HG03558 (cell line): ENCODE measurements at regions not wholly inside any gene's neighbourhood (a gene's known extent, or its start where the extent isn't known, plus 50 kb on each side); places are given as distances from the start of the nearest gene placed in this dataset.

ENCODE experiments used
- ATAC-seq: cut with Tn5 transposase; IDR thresholded peaks from one replicate; pipeline ENCODE4 v1.9.1; 2021; ENCODE audit warnings: moderate number of reproducible peaks; ENCODE audit not compliant: unreplicated experiment; ENCODE audit errors: extremely low read depth

DNA sequence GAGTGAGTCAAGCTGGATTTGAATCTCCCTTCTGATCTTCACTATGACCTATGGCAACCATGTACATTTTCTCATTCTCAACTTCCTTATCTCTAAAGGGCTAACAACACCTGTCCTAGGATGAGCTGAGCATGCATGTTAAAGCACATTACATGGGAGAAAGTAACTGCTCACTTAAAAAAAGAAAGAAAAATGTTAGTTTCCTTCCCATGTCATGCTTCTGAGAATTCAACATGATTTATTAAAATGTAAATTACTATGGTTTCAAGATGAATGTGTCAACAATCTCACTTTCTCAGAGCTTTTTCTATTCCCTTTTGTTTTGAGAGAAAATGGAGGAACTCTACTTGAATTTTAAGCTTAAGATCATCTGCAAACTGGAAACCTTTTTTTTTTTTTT, 295.3 kb downstream of the SKIDA1 start:
- no peak for ATAC-seq

DNA sequence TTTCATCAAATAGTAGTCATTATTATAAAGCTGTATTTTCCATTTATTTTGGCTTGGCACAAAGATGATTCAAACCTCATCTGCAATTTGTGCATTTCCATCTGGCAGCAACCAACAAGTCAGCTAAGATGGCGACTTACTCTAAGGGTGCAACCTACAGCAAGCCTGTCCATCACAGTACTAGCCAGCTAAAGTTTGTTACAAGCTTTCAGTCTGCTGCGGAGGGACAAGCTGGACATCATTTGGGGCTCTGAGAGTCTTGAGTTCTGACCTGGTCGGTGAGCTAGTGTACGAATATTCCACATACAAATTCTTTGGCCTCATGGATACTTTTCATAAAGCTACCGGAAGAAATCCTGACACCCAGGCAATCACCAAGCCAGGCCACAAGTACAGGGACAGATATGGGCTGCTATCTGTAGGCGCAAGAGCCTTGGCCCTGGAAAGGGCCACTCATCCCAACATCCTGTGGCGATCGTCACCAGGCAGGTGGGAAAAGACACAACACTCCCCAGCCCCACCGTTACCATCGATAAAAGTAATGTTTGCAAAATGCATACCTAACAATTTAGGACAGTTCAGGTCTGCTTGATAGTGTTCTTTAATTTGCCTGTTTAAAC, 307.6 kb downstream of the SKIDA1 start:
- ATAC-seq: no peak

DNA sequence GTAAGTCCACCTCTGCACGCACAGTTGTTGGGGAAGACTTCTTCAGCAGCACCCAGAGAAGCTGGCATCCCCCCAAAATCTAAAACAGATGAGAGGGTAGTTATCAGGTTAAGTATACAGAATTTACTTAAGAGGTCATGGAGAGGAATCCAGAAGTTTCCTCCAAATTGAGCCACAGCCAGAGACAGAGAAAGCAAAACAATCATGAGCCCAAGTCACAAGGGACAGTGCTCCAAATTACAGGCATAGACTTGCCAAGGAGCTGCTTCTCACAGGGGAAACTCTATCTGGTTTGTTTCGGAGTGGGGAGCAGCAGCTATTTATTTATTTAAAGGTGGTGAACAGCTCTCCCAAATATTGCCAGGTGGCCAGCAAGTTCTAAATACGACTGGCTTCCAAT, 308.4 kb downstream of the SKIDA1 start:
- no peak for ATAC-seq

DNA sequence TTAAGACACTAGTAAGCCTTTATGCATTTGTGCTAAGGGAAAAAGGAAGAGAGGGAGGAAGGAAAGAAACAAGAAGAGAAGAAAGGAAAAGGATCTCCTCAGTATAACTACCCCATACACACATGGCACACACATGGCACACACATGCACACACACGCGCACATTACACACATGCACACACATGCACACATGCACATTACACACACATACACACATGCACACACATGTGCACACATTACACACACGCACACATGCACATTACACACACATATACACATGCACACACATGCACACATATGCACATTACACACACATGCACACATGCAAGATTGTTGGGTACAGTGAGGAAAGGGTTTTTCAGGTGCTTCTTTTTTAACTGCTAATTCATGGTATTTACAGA, 311.2 kb downstream of the SKIDA1 start:
- no peak for ATAC-seq

DNA sequence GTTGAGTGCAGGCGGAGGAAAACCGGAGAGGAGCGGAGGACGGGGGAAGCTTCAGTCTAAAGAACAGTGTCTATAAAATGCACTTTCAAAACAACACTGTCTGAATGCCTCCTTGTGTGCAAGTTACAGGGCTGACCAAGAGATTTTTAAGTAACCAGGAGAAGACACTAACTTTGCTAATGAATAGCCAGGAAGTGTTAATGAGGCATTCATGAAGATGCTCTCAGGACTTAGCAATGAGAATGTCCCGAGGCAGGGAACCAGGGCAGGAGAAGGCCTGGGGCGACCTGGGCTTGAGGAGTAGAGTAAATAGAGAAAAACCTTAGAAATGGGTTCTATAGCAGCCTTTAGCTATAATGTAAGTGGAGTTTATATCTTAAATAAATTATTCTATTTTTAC, 312.1 kb downstream of the SKIDA1 start:
- no peak for ATAC-seq

DNA sequence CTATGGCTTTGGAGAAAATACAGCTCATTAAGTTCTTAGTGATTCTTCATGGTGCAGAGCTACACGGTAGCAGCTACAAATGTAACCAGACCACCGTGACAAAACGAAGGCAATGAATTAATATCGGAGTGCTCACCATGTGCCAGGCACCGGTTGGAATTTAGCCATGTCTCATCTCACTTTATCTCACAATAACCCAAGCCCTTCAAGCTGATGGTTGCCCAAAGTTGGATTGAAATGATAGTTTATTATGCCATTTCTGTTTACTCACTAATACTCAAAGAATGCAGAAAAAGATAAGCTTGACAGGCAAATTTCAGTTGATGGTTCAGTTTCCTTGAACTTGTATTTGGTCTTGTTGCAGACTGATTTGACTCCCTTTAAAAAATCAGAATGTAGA, 312.6 kb downstream of the SKIDA1 start:
- ATAC-seq: no peak

DNA sequence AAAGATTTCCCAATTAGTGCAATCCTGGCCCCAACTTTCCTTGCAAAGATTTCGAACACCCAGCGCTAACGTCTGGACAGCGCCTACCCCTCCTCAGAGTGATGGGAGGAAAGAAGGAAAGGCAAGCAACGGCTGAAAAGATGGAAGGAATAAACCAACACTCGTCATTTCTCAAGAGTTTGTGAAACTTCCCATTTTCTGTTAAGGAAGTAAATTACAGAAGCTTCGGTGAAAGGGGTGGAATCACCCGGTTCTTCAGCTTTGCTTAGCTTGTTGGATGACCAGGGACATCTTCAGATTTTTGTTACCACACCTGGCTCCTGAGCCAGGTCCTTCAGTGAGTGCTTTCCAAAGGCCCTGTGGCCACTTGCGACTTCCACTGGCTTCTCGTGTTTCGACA, 313.1 kb downstream of the SKIDA1 start:
- no peak for ATAC-seq

DNA sequence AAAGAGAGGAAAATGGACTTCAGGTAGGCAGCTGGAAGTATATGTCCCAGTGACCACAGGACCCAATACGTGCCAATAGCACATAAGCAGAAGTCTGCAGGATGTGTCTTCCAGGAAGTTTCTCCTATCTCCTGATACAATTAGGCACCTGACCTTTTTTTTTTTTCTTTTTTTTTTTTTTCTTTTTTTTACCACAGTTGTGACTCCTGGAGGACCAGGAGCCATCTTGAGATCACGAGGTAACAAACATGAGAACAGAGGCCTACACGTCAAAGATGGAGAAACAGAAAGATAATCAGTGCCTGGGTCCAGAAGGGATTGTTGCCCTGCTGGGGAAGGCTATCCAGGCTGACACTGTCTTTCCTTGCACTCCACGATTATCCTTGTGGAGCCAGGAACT, 312.4 kb upstream of the NEBL start:
- ATAC-seq: no peak

DNA sequence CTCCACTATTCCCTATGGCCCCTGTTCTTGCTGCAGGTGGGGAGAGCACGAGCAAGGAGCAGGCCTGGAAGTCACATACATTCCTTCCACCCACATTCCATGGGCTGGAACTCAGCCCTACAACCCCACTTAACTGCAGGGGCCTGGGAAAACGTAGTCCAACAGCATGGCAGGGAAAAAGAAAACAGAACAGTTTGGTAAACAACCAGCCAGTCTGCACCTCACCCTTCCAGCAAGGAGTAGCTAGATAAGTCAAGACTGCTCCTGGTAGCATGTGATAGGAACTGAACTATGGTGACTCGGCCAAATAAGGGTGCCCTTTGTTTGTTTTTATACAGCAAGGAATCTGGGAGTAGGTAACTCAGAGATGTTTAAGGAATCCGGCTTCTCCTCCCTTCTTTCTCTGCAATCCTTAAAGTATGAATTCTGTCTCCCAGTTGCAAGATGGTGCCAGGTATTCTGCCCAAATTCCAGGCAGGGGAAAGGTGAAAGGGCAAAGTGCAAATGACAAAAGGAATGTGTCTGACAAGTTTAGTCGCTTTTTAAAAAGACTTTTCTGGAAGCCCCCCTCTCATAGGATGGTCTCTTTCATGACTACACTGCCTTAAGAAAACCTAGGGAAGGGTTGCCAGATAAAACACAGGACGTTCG, 311.7 kb upstream of the NEBL start:
- ATAC-seq: no peak

DNA sequence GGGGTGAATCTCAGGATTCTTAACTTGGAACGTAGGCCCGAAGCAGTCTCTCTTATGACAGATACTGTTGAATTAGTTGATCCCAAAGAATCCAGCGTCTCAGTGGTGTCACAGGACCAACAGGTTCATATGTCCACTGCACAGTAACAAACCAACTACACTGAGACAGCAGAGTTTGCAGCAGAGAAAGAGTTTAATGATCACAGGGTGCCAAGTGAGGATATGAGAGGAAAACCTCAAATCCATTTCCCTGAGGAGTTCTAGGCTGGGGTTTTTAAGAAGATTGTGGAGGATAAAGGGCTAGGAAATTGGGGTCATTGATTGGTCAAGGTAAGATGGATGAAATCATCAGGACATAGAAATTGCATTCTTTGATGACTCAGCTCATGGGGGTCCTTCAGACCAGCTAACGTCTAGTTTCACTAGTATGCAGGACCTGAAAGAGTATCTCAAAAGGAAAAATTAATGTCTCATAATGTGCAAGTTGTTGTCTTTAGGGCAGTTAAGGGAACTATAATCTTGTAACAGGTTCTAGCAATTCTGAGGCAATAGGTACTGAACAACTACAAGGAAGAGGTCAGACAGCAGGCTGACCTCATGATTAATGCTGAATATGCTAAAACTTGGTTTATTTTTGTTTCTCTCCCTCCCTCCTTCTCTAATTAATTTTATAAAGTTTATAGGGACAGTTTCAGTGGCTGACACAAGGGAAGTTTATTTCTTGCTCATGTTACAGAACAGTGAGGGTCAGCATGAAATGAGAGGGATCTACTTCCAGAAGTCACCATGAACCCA, 310.9 kb upstream of the NEBL start:
- ATAC-seq: no peak

DNA sequence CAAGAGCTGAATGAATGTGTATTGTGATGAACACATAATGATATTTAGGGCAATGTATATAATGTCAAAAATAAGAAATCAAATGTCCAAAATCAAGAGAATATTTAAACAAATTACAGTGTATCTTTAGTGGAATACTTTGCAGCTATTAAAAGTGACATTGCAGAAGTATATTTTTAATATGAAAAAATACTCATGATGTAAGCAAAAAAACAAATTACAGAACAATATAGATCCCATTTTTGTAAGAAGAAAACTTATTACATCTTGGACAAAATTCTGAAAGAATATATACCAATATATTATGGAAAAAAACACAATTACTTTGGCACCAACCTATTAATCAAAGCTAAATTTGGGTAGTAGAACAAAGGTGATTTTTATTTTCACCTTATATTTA, 308.2 kb upstream of the NEBL start:
- ATAC-seq: no peak

DNA sequence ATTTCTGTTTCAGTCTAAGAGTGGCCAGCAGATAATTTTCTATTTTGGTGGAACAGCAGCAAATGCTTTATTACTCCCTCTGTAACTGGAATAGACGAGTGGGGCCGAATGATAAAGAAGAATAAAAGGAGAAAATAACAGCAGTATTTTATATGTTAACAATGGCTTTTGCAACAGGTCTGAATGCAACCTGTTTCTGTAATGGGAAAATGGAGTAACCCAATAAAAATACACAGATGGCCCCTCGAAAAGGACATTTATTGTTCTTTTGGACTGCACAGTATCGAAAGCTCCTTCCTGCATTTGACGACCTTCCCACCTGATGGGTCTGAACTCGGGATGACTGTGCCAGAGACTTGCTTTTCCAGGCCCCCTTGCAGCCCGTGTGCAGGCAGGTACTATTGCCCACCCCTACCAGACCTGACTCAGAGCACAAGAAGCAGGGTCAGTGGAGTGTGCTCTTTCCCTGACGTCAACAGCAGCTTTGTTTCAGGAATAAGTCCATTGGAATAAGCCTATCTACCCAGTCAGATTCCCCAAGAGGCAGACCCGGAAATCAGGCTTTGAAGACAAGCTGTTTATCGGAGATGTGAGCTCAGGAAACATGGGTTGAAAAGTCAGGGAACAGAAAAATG, 306.5 kb upstream of the NEBL start:
- ATAC-seq: no peak

DNA sequence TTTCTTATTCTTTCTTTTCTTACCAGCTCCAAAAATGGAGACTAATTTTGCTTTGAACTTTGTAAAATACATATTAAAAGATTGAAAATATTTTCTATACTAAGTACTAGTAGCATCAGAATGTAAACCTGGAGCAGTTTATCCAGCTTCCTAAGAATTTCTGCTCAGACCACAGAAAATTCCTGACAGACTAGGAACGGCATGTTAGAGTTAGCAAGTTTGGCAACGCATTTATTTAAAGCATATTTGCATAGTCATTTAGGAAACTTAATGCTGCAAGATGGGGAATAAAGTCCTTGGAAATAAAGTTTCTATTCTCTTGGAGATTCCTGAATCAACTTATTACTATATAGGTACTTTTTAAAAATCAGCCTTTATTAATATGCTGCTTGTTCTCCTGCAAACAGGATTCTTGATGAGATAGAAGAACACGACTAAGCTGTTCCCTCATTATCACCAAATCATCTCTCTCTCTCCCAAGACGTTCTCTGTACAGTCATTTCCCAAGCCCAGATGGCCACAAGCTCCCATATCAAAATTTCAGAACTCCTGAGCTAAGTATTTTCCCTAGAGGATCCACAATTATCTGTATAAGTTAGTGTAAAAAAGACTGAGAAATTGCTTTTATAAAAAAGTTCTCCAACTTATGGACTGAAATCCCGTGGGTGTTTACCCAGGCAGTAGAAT, 305.8 kb upstream of the NEBL start:
- no peak for ATAC-seq

DNA sequence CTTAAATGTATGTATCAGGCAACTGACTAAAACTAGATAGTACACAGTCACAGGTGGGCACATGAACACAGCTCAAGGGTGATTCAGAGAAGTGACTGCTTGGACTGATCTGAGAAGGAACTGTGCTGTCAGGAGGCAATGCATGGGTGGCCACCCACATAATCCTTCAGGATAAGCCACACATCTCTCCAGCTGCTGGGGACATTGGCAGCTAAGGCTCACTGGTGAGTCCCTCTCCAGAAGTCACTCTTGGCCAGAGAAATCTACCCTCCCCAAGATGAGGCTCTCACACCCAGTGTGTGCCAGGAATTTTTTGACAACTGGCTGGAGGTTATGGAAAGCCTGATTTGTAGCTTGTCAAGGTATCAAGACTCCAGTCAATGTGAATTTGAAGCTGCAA, 302.4 kb upstream of the NEBL start:
- ATAC-seq: no peak

DNA sequence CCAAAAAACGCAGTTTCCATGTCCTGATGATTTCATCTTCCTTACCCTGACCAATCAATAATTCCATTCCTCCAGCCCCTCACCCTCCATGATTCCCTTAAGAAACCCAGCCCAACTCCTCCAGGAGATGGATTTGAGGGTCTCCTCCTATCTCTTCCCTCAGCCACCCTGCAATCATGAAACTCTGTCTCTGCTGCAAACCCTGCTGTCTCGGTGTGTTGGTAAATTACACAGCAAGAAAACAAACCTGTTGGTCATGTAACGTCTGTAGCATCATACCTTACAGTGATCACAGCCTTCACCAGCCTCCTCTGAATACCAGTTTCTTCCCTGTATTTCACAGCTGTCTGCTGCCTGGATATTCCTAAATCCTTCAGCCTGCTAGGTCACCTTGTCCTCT, 300.7 kb upstream of the NEBL start:
- ATAC-seq: no peak

DNA sequence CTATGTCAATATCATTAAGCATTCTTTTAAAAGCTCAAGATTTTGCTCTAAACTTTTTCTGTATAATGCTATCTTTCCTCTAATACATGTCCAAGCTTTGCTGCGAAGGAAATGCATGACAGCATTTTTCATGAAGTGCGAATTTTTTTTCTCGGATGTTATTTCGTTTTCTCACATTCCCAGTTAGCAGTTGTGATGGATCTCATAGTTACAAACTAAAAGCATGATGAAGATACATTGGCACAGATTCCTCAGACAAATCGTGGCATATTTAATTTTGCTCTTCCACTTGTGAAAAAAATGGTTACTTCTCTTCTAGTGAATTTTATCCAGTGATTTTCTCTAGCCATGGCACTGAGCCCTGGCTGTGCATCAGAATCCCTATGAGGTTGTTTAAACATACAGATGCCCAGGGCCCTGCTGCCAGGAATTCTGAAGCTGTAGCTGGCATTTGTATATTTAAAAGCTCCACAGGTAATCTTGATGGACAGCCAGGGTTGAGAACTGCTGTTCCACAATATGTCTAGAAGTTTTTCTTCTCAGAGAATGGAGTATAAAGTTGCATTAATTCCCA, 299.8 kb upstream of the NEBL start:
- ATAC-seq: no peak

DNA sequence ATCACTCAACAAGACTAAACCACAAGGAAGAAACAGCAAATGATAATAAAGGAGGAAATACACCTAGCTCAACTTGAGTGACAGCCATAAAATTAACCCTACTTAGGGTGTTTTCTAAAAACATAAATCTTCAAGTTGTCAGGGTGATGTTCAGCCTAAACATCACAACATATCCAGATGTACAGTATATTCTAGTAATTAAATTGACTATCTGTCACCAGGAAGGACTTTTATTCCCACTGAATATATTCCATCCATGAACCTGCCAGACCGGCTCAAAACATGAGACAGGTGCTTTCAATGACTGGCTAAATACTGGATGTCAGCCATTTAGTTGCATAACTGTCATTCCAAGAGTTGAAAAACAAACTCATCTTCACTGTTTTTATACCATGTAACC, 298.1 kb upstream of the NEBL start:
- no peak for ATAC-seq

DNA sequence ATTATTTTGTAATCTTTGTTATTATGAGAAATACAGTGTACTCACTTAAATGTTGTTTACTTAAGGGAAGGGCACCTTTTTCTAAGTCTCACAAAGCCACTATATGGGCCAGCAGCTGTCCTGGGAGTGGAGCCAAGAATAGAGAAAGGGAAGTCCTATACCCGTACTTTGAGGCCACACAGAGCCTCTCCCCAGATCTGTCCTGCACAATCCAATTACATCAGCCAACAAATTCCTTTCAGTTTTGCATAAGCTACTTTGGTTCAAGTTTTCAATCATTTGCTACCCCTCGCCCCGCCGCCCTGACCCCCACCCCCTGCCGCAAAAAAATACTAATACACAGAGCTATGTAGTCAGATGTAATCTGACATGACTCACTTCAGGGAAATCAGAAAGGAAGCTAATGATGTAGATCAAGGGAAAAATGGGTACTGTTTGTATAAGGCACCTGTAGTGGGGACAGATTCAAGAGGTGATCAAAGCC, 297.4 kb upstream of the NEBL start:
- no peak for ATAC-seq

DNA sequence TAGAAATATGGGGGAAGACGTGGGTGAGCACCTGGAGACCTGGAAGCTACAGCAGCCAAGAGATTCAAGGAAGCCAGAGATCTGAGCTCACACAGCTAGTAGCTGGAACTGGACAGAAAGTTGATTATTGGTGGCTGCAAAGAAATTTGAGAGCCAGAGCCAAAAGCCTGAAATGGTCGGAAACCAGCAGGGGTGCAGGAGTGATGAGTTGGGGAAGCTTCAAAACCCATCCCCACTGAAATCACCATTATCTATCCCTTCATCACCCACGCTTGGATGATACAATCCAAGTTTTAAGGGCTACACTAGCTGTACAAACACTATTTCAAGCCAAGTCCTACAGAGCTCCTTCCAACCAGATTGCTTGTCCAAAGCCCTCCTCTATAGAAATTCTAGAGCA, 296.1 kb upstream of the NEBL start:
- ATAC-seq: no peak

DNA sequence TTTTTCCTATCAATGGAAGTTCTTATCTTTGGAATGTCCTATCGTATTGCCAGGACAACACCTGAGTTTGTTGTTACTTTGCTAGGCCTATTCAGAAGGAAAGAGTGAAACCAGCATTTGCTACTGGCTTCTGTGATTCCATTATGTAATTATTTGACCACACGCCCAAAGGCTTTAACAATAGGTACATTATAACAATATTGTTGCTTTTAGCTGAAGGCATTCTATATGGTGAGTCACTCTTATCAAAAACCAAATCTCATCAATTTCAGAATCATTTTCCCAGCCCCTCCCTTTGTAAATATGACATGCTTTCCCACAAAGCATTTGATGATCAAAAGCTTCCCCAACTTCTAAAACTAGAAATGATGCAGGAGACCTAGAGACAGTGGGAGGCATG, 294.4 kb upstream of the NEBL start:
- ATAC-seq: no peak
